IMR-90 (cell line): ENCODE measurements at regions not wholly inside any gene's neighbourhood (a gene's known extent, or its start where the extent isn't known, plus 50 kb on each side); places are given as distances from the start of the nearest gene placed in this dataset.

Source experiments
- ATAC-seq: fragments of 200-7000 bp; cut with Tn5 transposase; 2 replicates; pipeline ENCODE4 v1.9.1; 2020; ENCODE audit warnings: low read depth, mild to moderate bottlenecking, moderate library complexity
- BruUV-seq: library from RNA; stranded (reverse); fragments of 400-500 nt; replicated peaks from 2 replicates; lab custom pipeline; 2021; lab: Mats Ljungman, UMichigan
- CTCF ChIA-PET: fragments of 300-600 bp; formaldehyde crosslinking; extraction: SDS; loops from one replicate; lab custom pipeline; 2021; ENCODE audit warnings: antibody characterized with exemption; lab: Yijun Ruan, JAX
- POLR2A ChIA-PET: fragments of 300-600 bp; sonication (Branson Sonifier 250); formaldehyde crosslinking; loops from one replicate; lab custom pipeline; 2022; ENCODE audit warnings: antibody characterized with exemption; ENCODE audit not compliant: unreplicated experiment; lab: Charles Lee
- DNase-seq: peaks from one replicate; pipeline ENCODE4 v3.0.0; 2013
- H2AFZ ChIP-seq: replicated peaks from 2 replicates; pipeline ENCODE3; 2013; ENCODE audit warnings: low read length, mild to moderate bottlenecking; ENCODE audit not compliant: poor library complexity
- H2AK5ac ChIP-seq: 2 replicates; pipeline ENCODE4 v1.6.1; 2013; ENCODE audit warnings: low read depth, low read length, inconsistent platforms
- H2AK9ac ChIP-seq: replicated peaks from 2 replicates; pipeline ENCODE3; 2013; ENCODE audit warnings: mild to moderate bottlenecking, low read depth, low read length, moderate library complexity; ENCODE audit not compliant: poor library complexity
- H2BK120ac ChIP-seq: 2 replicates; pipeline ENCODE4 v1.6.1; 2013; ENCODE audit warnings: low read depth, low read length, inconsistent platforms
- H2BK15ac ChIP-seq: 3 replicates; pipeline ENCODE4 v1.6.1; 2013; ENCODE audit warnings: low read depth, low read length, inconsistent platforms
- H2BK20ac ChIP-seq: 2 replicates; pipeline ENCODE4 v1.6.1; 2013; ENCODE audit warnings: low read depth, mild to moderate bottlenecking, inconsistent platforms, low read length, moderate library complexity
- H2BK5ac ChIP-seq: 2 replicates; pipeline ENCODE4 v1.6.1; 2013; ENCODE audit warnings: mild to moderate bottlenecking, low read depth, low read length, inconsistent platforms; ENCODE audit not compliant: poor library complexity, severe bottlenecking
- H3K14ac ChIP-seq: replicated peaks from 2 replicates; pipeline ENCODE4 v1.6.1; 2013; ENCODE audit warnings: low read depth, low read length, inconsistent platforms
- H3K18ac ChIP-seq: 2 replicates; pipeline ENCODE4 v1.6.1; 2013; ENCODE audit warnings: low read depth, low read length, control low read depth
- H3K23ac ChIP-seq: 2 replicates; pipeline ENCODE4 v1.6.1; 2013; ENCODE audit warnings: low read depth, low read length, inconsistent platforms
- H3K27ac ChIP-seq: 2 replicates; pipeline ENCODE4 v1.5.1; 2013; ENCODE audit warnings: mild to moderate bottlenecking, control low read depth, low read length; ENCODE audit not compliant: insufficient read depth
- H3K27me3 ChIP-seq: 2 replicates; pipeline ENCODE4 v1.6.1; 2013; ENCODE audit warnings: low read length; ENCODE audit not compliant: control insufficient read depth, insufficient read depth
- H3K36me3 ChIP-seq: 2 replicates; pipeline ENCODE4 v1.6.1; 2013; ENCODE audit warnings: low read length, mixed read lengths; ENCODE audit not compliant: control insufficient read depth, insufficient read depth
- H3K4ac ChIP-seq: 2 replicates; pipeline ENCODE4 v1.6.1; 2013; ENCODE audit warnings: low read depth, low read length, inconsistent platforms
- H3K4me1 ChIP-seq: 2 replicates; pipeline ENCODE4 v1.6.1; 2013; ENCODE audit warnings: low read length, mixed read lengths; ENCODE audit not compliant: control insufficient read depth, insufficient read depth
- H3K4me2 ChIP-seq: 2 replicates; pipeline ENCODE4 v1.6.1; 2013; ENCODE audit warnings: low read depth, mild to moderate bottlenecking, control low read depth, low read length, moderate library complexity
- H3K4me3 ChIP-seq: 2 replicates; pipeline ENCODE4 v1.5.1; 2013; ENCODE audit warnings: low read depth, mild to moderate bottlenecking, control low read depth, low read length, moderate library complexity; ENCODE audit not compliant: insufficient read depth
- H3K56ac ChIP-seq: 2 replicates; pipeline ENCODE4 v1.6.1; 2013; ENCODE audit warnings: low read length, inconsistent platforms; ENCODE audit not compliant: insufficient read depth; ENCODE audit errors: extremely low read depth
- H3K79me1 ChIP-seq, 2 experiments: 2 replicates each; pipeline ENCODE4 v1.6.1; 2013; ENCODE audit warnings: low read length in 2 of 2, inconsistent platforms in 1 of 2, low read depth in 1 of 2
- H3K9ac ChIP-seq: 2 replicates; pipeline ENCODE4 v1.6.1; 2013; ENCODE audit warnings: low read depth, low read length, control low read depth
- H3K9me1 ChIP-seq: 2 replicates; pipeline ENCODE4 v1.6.1; 2013; ENCODE audit warnings: low read length, inconsistent platforms; ENCODE audit not compliant: insufficient read depth
- H3K9me3 ChIP-seq: 2 replicates; pipeline ENCODE4 v1.6.1; 2013; ENCODE audit warnings: low read length; ENCODE audit not compliant: control insufficient read depth, insufficient read depth
- H4K20me1 ChIP-seq: 2 replicates; pipeline ENCODE4 v1.6.1; 2013; ENCODE audit warnings: low read length, inconsistent platforms; ENCODE audit not compliant: insufficient read depth
- H4K5ac ChIP-seq: 2 replicates; pipeline ENCODE4 v1.6.1; 2013; ENCODE audit warnings: mild to moderate bottlenecking, low read depth, low read length, control low read depth
- H4K8ac ChIP-seq, 2 experiments: 2 replicates each; pipeline ENCODE4 v1.6.1; 2013; ENCODE audit warnings: low read depth in 2 of 2, low read length in 2 of 2, control low read depth in 1 of 2, inconsistent platforms in 1 of 2
- H4K91ac ChIP-seq: 2 replicates; pipeline ENCODE4 v1.6.1; 2013; ENCODE audit warnings: low read depth, low read length, inconsistent platforms; ENCODE audit not compliant: insufficient read depth
- BHLHE40 ChIP-seq: fragments of 150-350 bp; IDR thresholded peaks from 2 replicates; pipeline ENCODE4 v1.6.1; 2016; ENCODE audit warnings: mild to moderate bottlenecking, low read depth, low read length
- CEBPB ChIP-seq: IDR thresholded peaks from 2 replicates; pipeline ENCODE4 v1.6.1; 2012; ENCODE audit warnings: low read depth, low read length, improper control_type of control experiment
- CHD1 ChIP-seq: IDR thresholded peaks from 2 replicates; pipeline ENCODE4 v1.6.1; 2012; ENCODE audit warnings: low read depth, low read length, improper control_type of control experiment
- CTCF ChIP-seq: conservative IDR thresholded peaks from 2 replicates; pipeline ENCODE4 v1.5.1; 2012; ENCODE audit warnings: mild to moderate bottlenecking, low read depth, low read length, improper control_type of control experiment
- MAFK ChIP-seq: IDR thresholded peaks from 2 replicates; pipeline ENCODE4 v1.6.1; 2012; ENCODE audit warnings: low read depth, low read length, improper control_type of control experiment
- MAZ ChIP-seq: IDR thresholded peaks from 2 replicates; pipeline ENCODE4 v1.6.1; 2012; ENCODE audit warnings: low read depth, mild to moderate bottlenecking, low read length, improper control_type of control experiment, moderate library complexity, borderline replicate concordance
- MXI1 ChIP-seq: IDR thresholded peaks from 2 replicates; pipeline ENCODE4 v1.6.1; 2012; ENCODE audit warnings: low read depth, mild to moderate bottlenecking, low read length, moderate library complexity, borderline replicate concordance
- NFE2L2 ChIP-seq: fragments of 150-350 bp; IDR thresholded peaks from 2 replicates; pipeline ENCODE4 v1.6.1; 2016; ENCODE audit warnings: low read depth, mild to moderate bottlenecking, low read length
- POLR2A ChIP-seq: IDR thresholded peaks from 2 replicates; pipeline ENCODE4 v1.6.1; 2012; ENCODE audit warnings: mild to moderate bottlenecking, low read depth, low read length
- RAD21 ChIP-seq: IDR thresholded peaks from 2 replicates; pipeline ENCODE4 v1.6.1; 2012; ENCODE audit warnings: low read length, improper control_type of control experiment
- RCOR1 ChIP-seq: IDR thresholded peaks from 2 replicates; pipeline ENCODE4 v1.6.1; 2012; ENCODE audit warnings: mild to moderate bottlenecking, low read length, improper control_type of control experiment; ENCODE audit not compliant: insufficient replicate concordance
- WGBS, 2 experiments: methylation state at CpG; one replicate each; pipeline versions ENCODE4 v1.1.5 to v1.1.7; 2013; ENCODE audit warnings: missing lambda C conversion rate in 2 of 2; ENCODE audit not compliant: insufficient read length in 1 of 2; ENCODE audit errors: extremely low coverage in 2 of 2; 5-methylcytosine and 5-hydroxymethylcytosine counted together
- dilution Hi-C: fragments of 300-500 bp; cut with HindIII; formaldehyde crosslinking; loops from one replicate; pipeline ENCODE4 v1.14.3; 2018; ENCODE audit warnings: low sequenced_read_pairs; ENCODE audit not compliant: unreplicated experiment
- in situ Hi-C: fragments of 300-500 bp; cut with MboI; formaldehyde crosslinking; loops from 3 replicates; pipeline ENCODE4 v1.14.3; 2019; ENCODE audit warnings: low sequenced_read_pairs, inconsistent platforms, mixed read lengths
- intact Hi-C: fragments of 100-400 bp; cut with micrococcal nuclease; formaldehyde crosslinking; loops from 2 replicates; pipeline ENCODE4 v1.10.0; 2022
- TF ChIP-seq, protein P1 (sequence below): fragments of 150-350 bp; IDR thresholded peaks from 2 replicates; pipeline ENCODE4 v1.6.1; 2017; ENCODE audit warnings: mild to moderate bottlenecking, antibody characterized with exemption, low read length, low read depth
- TF ChIP-seq, protein P2 (sequence below): fragments of 150-350 bp; IDR thresholded peaks from 2 replicates; pipeline ENCODE4 v1.6.1; 2016; ENCODE audit warnings: low read depth, mild to moderate bottlenecking, low read length, moderate library complexity, borderline replicate concordance

GRCh38 chr13:40494946-40495620, 171.4 kb downstream of the FOXO1 start:
- no peak for ATAC-seq
- Histone ChIP-seq H2AK9ac (no peak overlapping the region), H2AK5ac (no peak overlapping the region), H2BK5ac (no peak overlapping the region), H3K79me1 (no peaks in the 10 kb centered on the region), H4K20me1 (no peaks in the 10 kb centered on the region), H3K14ac (no peak overlapping the region), H2BK120ac (no peak overlapping the region), H3K4me1 (no peaks in the 10 kb centered on the region), H3K9ac (no peak overlapping the region), H4K8ac (no peak overlapping the region), H4K91ac (no peak overlapping the region), H2BK15ac (no peak overlapping the region), H2AFZ (no peak overlapping the region), H3K56ac (no peak overlapping the region), H3K27ac (no peak overlapping the region), H3K9me3 (no peaks in the 10 kb centered on the region), H3K4me2 (no peak overlapping the region), H2BK20ac (no peak overlapping the region), H3K27me3 (no peaks in the 10 kb centered on the region; the same call in none of the 2 replicates), H4K5ac (no peak overlapping the region), H3K9me1 (no peaks in the 10 kb centered on the region), H3K18ac (no peak overlapping the region), H3K4me3 (no peak overlapping the region), H3K36me3 (no peaks in the 10 kb centered on the region), H3K23ac (no peak overlapping the region), H3K4ac (no peak overlapping the region)
- BruUV-seq, result no TSS peak
- ChIA-PET POLR2A (no interaction called here), CTCF (no interaction called here)
- in situ Hi-C loops (no loop called here), intact Hi-C loops (no loop called here), dilution Hi-C loops (no loop called here)
- WGBS, 2 experiments, result 63% methylated on average over 1 of the region's 8 CpGs; no CpG with 5 or more reads in 1 of the 2 experiments
- no peak for TF ChIP-seq RAD21
- TF ChIP-seq, protein P1, sequence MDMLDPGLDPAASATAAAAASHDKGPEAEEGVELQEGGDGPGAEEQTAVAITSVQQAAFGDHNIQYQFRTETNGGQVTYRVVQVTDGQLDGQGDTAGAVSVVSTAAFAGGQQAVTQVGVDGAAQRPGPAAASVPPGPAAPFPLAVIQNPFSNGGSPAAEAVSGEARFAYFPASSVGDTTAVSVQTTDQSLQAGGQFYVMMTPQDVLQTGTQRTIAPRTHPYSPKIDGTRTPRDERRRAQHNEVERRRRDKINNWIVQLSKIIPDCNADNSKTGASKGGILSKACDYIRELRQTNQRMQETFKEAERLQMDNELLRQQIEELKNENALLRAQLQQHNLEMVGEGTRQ, result no peak
- no peak for TF ChIP-seq CEBPB
- TF ChIP-seq CHD1, result no peak
- no peak for TF ChIP-seq MAZ
- TF ChIP-seq MXI1, result no peak
- TF ChIP-seq, protein P2, sequence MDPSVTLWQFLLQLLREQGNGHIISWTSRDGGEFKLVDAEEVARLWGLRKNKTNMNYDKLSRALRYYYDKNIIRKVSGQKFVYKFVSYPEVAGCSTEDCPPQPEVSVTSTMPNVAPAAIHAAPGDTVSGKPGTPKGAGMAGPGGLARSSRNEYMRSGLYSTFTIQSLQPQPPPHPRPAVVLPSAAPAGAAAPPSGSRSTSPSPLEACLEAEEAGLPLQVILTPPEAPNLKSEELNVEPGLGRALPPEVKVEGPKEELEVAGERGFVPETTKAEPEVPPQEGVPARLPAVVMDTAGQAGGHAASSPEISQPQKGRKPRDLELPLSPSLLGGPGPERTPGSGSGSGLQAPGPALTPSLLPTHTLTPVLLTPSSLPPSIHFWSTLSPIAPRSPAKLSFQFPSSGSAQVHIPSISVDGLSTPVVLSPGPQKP, result no peak
- no peak for TF ChIP-seq CTCF
- TF ChIP-seq MAFK, result no peak
- no peak for TF ChIP-seq NFE2L2
- TF ChIP-seq BHLHE40, result no peak
- no peak for TF ChIP-seq POLR2A
- TF ChIP-seq RCOR1, result no peak
- DNase-seq, result no peak
